ENCODE measurements at regions not wholly inside any gene's neighbourhood (a gene's known extent, or its start where the extent isn't known, plus 50 kb on each side); places are given as distances from the start of the nearest gene placed in this dataset.

DNA sequence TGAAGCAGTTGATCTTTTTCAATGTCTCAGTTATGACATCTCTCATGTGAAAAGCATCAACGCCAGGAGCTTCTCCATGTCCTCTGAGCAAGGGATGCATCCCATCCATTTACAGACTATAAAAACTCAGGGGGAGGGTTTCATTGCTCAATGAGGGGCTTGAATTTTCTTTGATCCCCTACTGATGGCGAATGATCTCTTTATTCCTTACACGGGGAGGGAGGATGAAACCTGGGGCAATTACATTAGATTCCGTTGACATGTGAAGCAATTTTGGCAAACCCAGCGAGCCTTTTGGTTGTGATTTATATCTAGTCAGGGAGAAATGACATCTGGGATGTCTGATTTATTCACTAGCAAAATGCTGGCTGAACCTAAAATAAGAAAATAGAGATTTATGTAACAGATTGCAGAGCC lies 268.9 kb downstream of the HIVEP2 start:
- H3K36me3 Mint-ChIP-seq, result no peaks in the 10 kb centered on the region
- H3K4me3 Mint-ChIP-seq, result no peak overlapping the region
- H3K27me3 Mint-ChIP-seq (ENCODE audit: low read depth), result peaks cover 15% of the 10 kb centered on the region
- peaks cover 18% of the 10 kb centered on the region for H3K4me1 Mint-ChIP-seq
- H3K9me3 Mint-ChIP-seq, result no peaks in the 10 kb centered on the region
- TF ChIP-seq, protein P1, sequence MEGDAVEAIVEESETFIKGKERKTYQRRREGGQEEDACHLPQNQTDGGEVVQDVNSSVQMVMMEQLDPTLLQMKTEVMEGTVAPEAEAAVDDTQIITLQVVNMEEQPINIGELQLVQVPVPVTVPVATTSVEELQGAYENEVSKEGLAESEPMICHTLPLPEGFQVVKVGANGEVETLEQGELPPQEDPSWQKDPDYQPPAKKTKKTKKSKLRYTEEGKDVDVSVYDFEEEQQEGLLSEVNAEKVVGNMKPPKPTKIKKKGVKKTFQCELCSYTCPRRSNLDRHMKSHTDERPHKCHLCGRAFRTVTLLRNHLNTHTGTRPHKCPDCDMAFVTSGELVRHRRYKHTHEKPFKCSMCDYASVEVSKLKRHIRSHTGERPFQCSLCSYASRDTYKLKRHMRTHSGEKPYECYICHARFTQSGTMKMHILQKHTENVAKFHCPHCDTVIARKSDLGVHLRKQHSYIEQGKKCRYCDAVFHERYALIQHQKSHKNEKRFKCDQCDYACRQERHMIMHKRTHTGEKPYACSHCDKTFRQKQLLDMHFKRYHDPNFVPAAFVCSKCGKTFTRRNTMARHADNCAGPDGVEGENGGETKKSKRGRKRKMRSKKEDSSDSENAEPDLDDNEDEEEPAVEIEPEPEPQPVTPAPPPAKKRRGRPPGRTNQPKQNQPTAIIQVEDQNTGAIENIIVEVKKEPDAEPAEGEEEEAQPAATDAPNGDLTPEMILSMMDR (IDR thresholded peaks at IDR 0.05; ENCODE audit: unreplicated experiment), result no peak
- DNase-seq (ENCODE audit: low spot score in 2 of 2, unreplicated experiment in 2 of 2), result no peak
- H3K27ac Mint-ChIP-seq, result no peak overlapping the region

DNA sequence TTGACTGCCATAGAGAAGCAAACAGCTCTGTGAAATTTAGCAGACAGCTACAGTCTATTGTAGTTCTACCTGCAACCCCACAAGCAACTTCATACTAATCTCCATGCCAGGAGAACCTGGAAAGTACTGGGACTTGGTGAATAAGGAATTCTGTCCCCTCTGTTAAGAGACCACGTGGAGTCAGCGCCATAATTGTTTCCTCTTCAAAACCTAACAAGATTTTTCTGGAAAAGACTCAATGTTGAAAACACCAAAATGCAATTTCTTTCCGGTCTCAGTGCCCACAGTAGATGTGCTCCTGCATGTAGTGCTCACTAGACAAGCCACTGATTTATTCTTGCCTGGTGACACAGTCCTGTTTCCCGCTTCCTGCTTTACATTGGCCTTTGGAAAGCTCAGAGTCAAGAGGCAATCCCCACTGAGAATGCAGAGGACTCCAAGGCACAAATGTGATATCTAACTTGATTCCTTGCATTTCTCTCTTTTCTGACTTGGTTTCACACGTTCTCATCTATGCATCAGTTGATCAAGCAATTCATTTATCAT lies 268.3 kb downstream of the HIVEP2 start:
- Mint-ChIP-seq H3K27ac (no peak overlapping the region), H3K4me1 (peaks cover 18% of the 10 kb centered on the region), H3K27me3 (ENCODE audit: low read depth) (peaks cover 20% of the 10 kb centered on the region), H3K4me3 (no peak overlapping the region), H3K36me3 (no peaks in the 10 kb centered on the region), H3K9me3 (no peaks in the 10 kb centered on the region)
- DNase-seq (ENCODE audit: low spot score in 2 of 2, unreplicated experiment in 2 of 2), result no peak
- TF ChIP-seq, protein P1 (IDR thresholded peaks at IDR 0.05; ENCODE audit: unreplicated experiment), result no peak

DNA sequence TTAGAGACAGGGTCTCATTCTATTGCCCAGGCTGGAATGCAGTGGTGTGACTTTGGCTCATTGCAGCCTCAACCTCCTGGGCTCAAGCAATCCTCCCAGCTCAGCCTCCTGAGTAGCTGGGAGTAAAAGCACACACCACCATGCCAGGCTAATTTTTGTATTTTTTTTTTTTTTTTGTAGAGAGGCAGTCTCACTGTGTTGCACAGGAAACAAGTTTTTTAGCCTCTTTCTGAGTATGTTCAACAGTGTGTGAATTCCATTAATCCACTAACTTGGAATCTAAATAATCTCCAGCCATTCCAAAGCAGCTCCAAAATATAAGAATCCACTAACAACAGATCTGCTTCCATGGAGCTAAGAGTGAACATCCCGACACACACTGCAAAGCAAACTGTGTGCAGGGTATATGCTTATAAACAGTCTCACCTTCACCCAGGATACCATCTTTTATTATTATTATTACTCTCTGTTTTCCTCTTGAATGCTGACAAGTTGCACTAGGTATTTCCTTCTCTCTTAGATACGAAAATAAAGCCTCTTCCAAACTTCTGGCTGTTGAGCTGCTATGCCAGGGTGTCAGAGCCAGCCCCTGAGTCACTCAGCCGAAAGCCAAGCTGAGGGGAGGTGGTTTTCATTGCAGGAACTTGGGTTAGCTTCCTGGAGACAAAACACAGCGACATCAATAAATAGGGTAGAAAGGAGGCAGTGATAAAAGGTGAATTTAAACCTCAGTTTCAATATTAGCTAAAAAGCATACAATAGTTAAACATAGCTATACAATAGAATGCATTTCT lies 264.9 kb downstream of the HIVEP2 start:
- Mint-ChIP-seq H3K4me3 (no peak overlapping the region), H3K27ac (no peak overlapping the region), H3K27me3 (ENCODE audit: low read depth) (peaks cover 21% of the 10 kb centered on the region), H3K9me3 (no peaks in the 10 kb centered on the region), H3K36me3 (no peaks in the 10 kb centered on the region), H3K4me1 (peaks cover 10% of the 10 kb centered on the region)
- DNase-seq (ENCODE audit: low spot score in 2 of 2, unreplicated experiment in 2 of 2), result no peak
- TF ChIP-seq, protein P1 (IDR thresholded peaks at IDR 0.05; ENCODE audit: unreplicated experiment), result no peak

DNA sequence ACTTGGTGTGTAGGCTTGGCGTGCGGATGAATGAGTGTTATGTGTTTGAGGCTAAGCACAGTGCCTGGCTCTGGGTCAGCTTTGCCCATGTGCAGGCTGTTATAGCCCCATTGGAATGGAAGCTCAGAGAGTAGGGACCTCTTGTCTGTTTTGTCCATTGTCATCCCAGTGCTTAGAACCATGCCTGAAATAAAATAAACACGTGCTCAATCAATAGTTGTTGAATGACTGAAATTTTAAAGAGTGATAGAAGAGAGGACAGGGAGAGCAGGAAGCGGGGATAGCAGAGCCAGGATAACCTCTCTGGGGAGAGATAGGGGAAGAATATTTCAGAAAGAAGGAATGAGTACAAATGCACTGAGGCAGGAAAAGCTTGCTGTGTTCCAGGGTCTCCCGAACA lies 263.9 kb downstream of the HIVEP2 start:
- TF ChIP-seq, protein P1 (IDR thresholded peaks at IDR 0.05; ENCODE audit: unreplicated experiment), result no peak
- Mint-ChIP-seq H3K4me1 (peaks cover 2% of the 10 kb centered on the region), H3K36me3 (no peaks in the 10 kb centered on the region), H3K27me3 (ENCODE audit: low read depth) (peaks cover 20% of the 10 kb centered on the region), H3K4me3 (no peak overlapping the region), H3K9me3 (no peaks in the 10 kb centered on the region), H3K27ac (no peak overlapping the region)
- no peak for DNase-seq (ENCODE audit: low spot score in 2 of 2, unreplicated experiment in 2 of 2)

DNA sequence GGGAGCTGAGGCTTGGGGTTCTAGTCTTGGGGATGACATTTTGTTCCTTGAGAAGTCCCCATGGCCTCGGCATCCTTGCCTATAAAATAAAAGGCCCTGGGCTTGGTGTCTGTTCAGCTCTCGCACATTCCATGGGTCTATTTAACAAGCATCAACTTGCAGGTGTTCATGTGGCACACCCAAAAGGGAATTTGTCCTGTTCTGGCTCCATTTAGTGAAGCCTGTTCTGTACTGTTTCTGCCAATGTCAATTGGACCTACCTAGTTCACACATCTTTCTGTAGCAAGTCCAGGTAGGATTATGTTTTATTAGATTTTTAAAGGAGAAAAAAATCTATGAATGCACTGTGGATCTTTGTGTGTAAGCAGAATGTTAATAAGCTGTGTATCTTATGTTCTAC lies 262.0 kb downstream of the HIVEP2 start:
- Mint-ChIP-seq H3K4me1 (no peaks in the 10 kb centered on the region), H3K4me3 (no peak overlapping the region), H3K36me3 (no peaks in the 10 kb centered on the region), H3K9me3 (no peaks in the 10 kb centered on the region), H3K27me3 (ENCODE audit: low read depth) (peaks cover 8% of the 10 kb centered on the region), H3K27ac (no peak overlapping the region)
- no peak for DNase-seq (ENCODE audit: low spot score in 2 of 2, unreplicated experiment in 2 of 2)
- TF ChIP-seq, protein P1 (IDR thresholded peaks at IDR 0.05; ENCODE audit: unreplicated experiment), result no peak
